NCI-H146 treated with DMSO at 0.1 percent for 48 hours (cell line): ENCODE measurements at regions not wholly inside any gene's neighbourhood (a gene's known extent, or its start where the extent isn't known, plus 50 kb on each side); places are given as distances from the start of the nearest gene placed in this dataset.
"Not testable (repeated sequence)": the region's sequence is repeated elsewhere in the genome, so short reads cannot be mapped to it uniquely, and the experiment has no call there.

Experiments used
- DNase-seq: peaks from one replicate; lab custom pipeline; 2025; ENCODE audit not compliant: unreplicated experiment; lab: John Stamatoyannopoulos, UW

- DNase-seq: no peak
Observed at GRCh38 chr2:106010818-106011355, 183.2 kb downstream of the UXS1 start.

- no peak for DNase-seq
Observed at GRCh38 chr2:106009096-106009495, 185.0 kb downstream of the UXS1 start.

GRCh38 chr2:106004851-106005250 is 189.2 kb downstream of the UXS1 start:
- no peak for DNase-seq

GRCh38 chr2:105999211-105999989 is 194.7 kb downstream of the UXS1 start:
- no peak for DNase-seq

GRCh38 chr2:105997711-105998110 is 196.4 kb downstream of the UXS1 start:
- no peak for DNase-seq

- DNase-seq: peak; percentile 54
Observed at GRCh38 chr2:105990624-105991023, 203.5 kb downstream of the UXS1 start.

GRCh38 chr2:105989803-105990202 is 204.3 kb downstream of the UXS1 start:
- DNase-seq: not testable (repeated sequence)

- DNase-seq: no peak
Observed at GRCh38 chr2:105989070-105989469, 205.0 kb downstream of the UXS1 start.

GRCh38 chr2:105977807-105978206 is 216.3 kb downstream of the UXS1 start:
- DNase-seq: no peak

GRCh38 chr2:105977212-105977611 is 216.9 kb downstream of the UXS1 start:
- DNase-seq: no peak

GRCh38 chr2:105974812-105975211 is 219.3 kb downstream of the UXS1 start:
- DNase-seq: no peak

GRCh38 chr2:105972927-105973326 is 221.2 kb downstream of the UXS1 start:
- no peak for DNase-seq

GRCh38 chr2:105972246-105972645 is 221.9 kb downstream of the UXS1 start:
- no peak for DNase-seq

- DNase-seq: peak; percentile 32
Observed at GRCh38 chr2:105969552-105969951, 224.5 kb downstream of the UXS1 start.

GRCh38 chr2:105962221-105962620 is 217.5 kb downstream of the NCK2 start:
- no peak for DNase-seq

GRCh38 chr2:105961599-105962146 is 217.0 kb downstream of the NCK2 start:
- DNase-seq: peak; percentile 91

GRCh38 chr2:105959357-105959756 is 214.6 kb downstream of the NCK2 start:
- no peak for DNase-seq

- peak; percentile 96 for DNase-seq
Observed at GRCh38 chr2:105954891-105955290, 210.2 kb downstream of the NCK2 start.

GRCh38 chr2:105953942-105954341 is 209.2 kb downstream of the NCK2 start:
- no peak for DNase-seq

- DNase-seq: peak; percentile 71
Observed at GRCh38 chr2:105952131-105952530, 207.4 kb downstream of the NCK2 start.

GRCh38 chr2:105951384-105951694 is 206.6 kb downstream of the NCK2 start:
- no peak for DNase-seq

- DNase-seq: no peak
Observed at GRCh38 chr2:105950521-105951383, 206.0 kb downstream of the NCK2 start.
